ENCODE measurements at regions not wholly inside any gene's neighbourhood (a gene's known extent, or its start where the extent isn't known, plus 50 kb on each side); places are given as distances from the start of the nearest gene placed in this dataset.

GRCh38 chr3:31312400-31312799, 220.3 kb upstream of the STT3B start:
- Histone ChIP-seq H3K9me3 (0 out of 3 replicates have a peak, but pooled peaks cover 5% of the 10 kb centered on the region), H3K4me1 (no peaks in the 10 kb centered on the region), H3K4me2 (no peak overlapping the region), H3K27ac (no peak overlapping the region), H3K4me3 (no peak overlapping the region)
- 70% methylated on average over 2 of the region's 2 CpGs for WGBS (ENCODE audit: missing lambda C conversion rate)
- ChIA-PET CTCF (no interaction called here), POLR2A (no interaction called here)
- no peak for TF ChIP-seq MAZ (IDR thresholded peaks at IDR 0.05; ENCODE audit: borderline replicate concordance, low read depth, low read length)
- ATAC-seq, result no peak
- DNase-seq (ENCODE audit: low read depth in 1 of 2, low spot score in 1 of 2), result no peak
- no peak for FAIRE-seq

DNA sequence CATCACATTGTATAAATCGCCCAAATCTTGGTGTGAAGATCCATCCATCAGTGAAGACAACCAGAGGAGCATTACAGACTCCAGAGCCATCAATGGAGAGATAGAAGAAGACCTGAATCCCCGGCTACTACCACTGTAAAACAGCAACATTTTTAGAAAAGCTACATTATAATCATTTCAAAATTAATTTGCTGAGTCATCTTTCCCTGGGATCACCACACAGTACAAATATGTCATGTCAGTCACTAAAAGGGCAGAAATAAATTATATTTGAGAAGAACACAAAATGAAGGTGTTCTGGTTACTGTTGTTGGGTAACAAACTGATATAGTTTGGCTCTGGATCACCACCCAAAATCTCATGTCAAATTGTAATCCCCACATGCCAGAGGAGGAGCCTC, 218.5 kb upstream of the STT3B start:
- POLR2A ChIA-PET, result no interaction called here
- FAIRE-seq (no peak), ATAC-seq (no peak), DNase-seq (ENCODE audit: low read depth in 1 of 2, low spot score in 1 of 2) (no peak)
- WGBS (ENCODE audit: missing lambda C conversion rate), result 53% methylated on average over 2 of the region's 2 CpGs
- CTCF ChIA-PET, result no interaction called here
- Histone ChIP-seq H3K27ac (0 out of 6 replicates have a peak overlapping the region, but pooled peaks of 1 of the 2 experiments have one; percentile 5), H3K4me1 (no peaks in the 10 kb centered on the region), H3K9me3 (0 out of 3 replicates have a peak, but pooled peaks cover 5% of the 10 kb centered on the region), H3K4me3 (no peak overlapping the region), H3K4me2 (no peak overlapping the region)
- TF ChIP-seq NFE2L2 (conservative IDR thresholded peaks at IDR 0.05; ENCODE audit: low read length) (peak; percentile 94), POLR2A (IDR thresholded peaks at IDR 0.05; ENCODE audit: low read length) (no peak), MAFK (IDR thresholded peaks at IDR 0.05; ENCODE audit: partially characterized antibody) (peak; percentile 97)
- TF ChIP-seq, protein P1, sequence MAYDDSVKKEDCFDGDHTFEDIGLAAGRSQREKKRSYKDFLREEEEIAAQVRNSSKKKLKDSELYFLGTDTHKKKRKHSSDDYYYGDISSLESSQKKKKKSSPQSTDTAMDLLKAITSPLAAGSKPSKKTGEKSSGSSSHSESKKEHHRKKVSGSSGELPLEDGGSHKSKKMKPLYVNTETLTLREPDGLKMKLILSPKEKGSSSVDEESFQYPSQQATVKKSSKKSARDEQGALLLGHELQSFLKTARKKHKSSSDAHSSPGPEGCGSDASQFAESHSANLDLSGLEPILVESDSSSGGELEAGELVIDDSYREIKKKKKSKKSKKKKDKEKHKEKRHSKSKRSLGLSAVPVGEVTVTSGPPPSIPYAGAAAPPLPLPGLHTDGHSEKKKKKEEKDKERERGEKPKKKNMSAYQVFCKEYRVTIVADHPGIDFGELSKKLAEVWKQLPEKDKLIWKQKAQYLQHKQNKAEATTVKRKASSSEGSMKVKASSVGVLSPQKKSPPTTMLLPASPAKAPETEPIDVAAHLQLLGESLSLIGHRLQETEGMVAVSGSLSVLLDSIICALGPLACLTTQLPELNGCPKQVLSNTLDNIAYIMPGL (CRISPR knock-in tag; IDR thresholded peaks at IDR 0.05; ENCODE audit: borderline replicate concordance), result no peak

DNA sequence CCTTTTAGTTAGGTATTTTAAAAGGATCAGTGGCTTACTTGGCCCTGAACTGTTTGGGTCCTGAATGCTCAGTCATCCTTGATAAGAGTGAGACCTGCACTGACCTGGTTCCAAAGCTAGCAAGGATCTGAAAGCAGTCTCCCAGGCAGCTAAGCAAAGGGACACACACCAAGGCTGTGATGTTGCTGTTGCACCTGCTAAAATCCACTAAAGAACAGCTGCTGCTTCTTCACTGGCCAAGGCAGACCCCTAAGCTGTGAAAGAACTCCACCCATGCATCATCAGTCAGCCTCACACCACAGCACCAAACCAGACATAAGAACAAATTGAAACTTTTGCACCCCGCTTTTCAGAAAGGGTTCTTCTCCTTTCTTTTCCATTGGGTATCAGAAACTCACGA, 213.4 kb upstream of the STT3B start:
- Histone ChIP-seq H3K4me1 (no peaks in the 10 kb centered on the region), H3K4me2 (no peak overlapping the region), H3K9me3 (0 out of 3 replicates have a peak, but pooled peaks cover 5% of the 10 kb centered on the region), H3K27ac (no peak overlapping the region), H3K4me3 (no peak overlapping the region)
- no peak for ATAC-seq
- ChIA-PET CTCF (interaction anchor here (1.2 kb wide), 1 partner anchor 28 kb away, joined by 3 read pairs; no protein-coding TSS in a partner anchor), POLR2A (no interaction called here)
- TF ChIP-seq RFX5 (IDR thresholded peaks at IDR 0.05) (no peak), RAD21 (conservative IDR thresholded peaks at IDR 0.05 in 1 of 2, IDR thresholded peaks at IDR 0.05 in 1 of 2) (no peak), CEBPB (IDR thresholded peaks at IDR 0.05) (no peak), EP300 (IDR thresholded peaks at IDR 0.05) (no peak), E2F6 (IDR thresholded peaks at IDR 0.05; ENCODE audit: borderline replicate concordance, low read depth) (no peak), ATOH8 (CRISPR knock-in tag; IDR thresholded peaks at IDR 0.05; ENCODE audit: low read depth) (no peak), TFCP2L1 (CRISPR knock-in tag; IDR thresholded peaks at IDR 0.05) (no peak), HOXA7 (CRISPR knock-in tag; IDR thresholded peaks at IDR 0.05) (no peak), MAX (IDR thresholded peaks at IDR 0.05) (no peak), NPAS2 (CRISPR knock-in tag; IDR thresholded peaks at IDR 0.05; ENCODE audit: borderline replicate concordance) (no peak), ZNF302 (CRISPR knock-in tag; IDR thresholded peaks at IDR 0.05) (no peak), POLR2A (IDR thresholded peaks at IDR 0.05; ENCODE audit: low read length) (no peak), PBX3 (IDR thresholded peaks at IDR 0.05) (no peak), FOSL2 (IDR thresholded peaks at IDR 0.05) (no peak), FOSL2 (CRISPR knock-in tag; IDR thresholded peaks at IDR 0.05) (no peak), JUNB (IDR thresholded peaks at IDR 0.05) (no peak), CBX8 (IDR thresholded peaks at IDR 0.05) (no peak), JUN (IDR thresholded peaks at IDR 0.05) (no peak), ZC3H11A (IDR thresholded peaks at IDR 0.05) (no peak)
- TF ChIP-seq, protein P2, sequence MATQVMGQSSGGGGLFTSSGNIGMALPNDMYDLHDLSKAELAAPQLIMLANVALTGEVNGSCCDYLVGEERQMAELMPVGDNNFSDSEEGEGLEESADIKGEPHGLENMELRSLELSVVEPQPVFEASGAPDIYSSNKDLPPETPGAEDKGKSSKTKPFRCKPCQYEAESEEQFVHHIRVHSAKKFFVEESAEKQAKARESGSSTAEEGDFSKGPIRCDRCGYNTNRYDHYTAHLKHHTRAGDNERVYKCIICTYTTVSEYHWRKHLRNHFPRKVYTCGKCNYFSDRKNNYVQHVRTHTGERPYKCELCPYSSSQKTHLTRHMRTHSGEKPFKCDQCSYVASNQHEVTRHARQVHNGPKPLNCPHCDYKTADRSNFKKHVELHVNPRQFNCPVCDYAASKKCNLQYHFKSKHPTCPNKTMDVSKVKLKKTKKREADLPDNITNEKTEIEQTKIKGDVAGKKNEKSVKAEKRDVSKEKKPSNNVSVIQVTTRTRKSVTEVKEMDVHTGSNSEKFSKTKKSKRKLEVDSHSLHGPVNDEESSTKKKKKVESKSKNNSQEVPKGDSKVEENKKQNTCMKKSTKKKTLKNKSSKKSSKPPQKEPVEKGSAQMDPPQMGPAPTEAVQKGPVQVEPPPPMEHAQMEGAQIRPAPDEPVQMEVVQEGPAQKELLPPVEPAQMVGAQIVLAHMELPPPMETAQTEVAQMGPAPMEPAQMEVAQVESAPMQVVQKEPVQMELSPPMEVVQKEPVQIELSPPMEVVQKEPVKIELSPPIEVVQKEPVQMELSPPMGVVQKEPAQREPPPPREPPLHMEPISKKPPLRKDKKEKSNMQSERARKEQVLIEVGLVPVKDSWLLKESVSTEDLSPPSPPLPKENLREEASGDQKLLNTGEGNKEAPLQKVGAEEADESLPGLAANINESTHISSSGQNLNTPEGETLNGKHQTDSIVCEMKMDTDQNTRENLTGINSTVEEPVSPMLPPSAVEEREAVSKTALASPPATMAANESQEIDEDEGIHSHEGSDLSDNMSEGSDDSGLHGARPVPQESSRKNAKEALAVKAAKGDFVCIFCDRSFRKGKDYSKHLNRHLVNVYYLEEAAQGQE (IDR thresholded peaks at IDR 0.05), result no peak
- 42% methylated on average over 2 of the region's 2 CpGs for WGBS (ENCODE audit: missing lambda C conversion rate)
- no peak for DNase-seq (ENCODE audit: low read depth in 1 of 2, low spot score in 1 of 2)
- no peak for FAIRE-seq

All from A549 (cell line).